ENCODE measurements at regions not wholly inside any gene's neighbourhood (a gene's known extent, or its start where the extent isn't known, plus 50 kb on each side); places are given as distances from the start of the nearest gene placed in this dataset.

GRCh38 chr3:36114353-36114752 lies 266.0 kb upstream of the STAC start:
- TF ChIP-seq CTCF (IDR thresholded peaks at IDR 0.05; ENCODE audit: low read depth, low read length), result no peak
- Histone ChIP-seq H3K4me3 (ENCODE audit: low read depth, low read length) (no peak overlapping the region), H3K27me3 (no peaks in the 10 kb centered on the region)

DNA sequence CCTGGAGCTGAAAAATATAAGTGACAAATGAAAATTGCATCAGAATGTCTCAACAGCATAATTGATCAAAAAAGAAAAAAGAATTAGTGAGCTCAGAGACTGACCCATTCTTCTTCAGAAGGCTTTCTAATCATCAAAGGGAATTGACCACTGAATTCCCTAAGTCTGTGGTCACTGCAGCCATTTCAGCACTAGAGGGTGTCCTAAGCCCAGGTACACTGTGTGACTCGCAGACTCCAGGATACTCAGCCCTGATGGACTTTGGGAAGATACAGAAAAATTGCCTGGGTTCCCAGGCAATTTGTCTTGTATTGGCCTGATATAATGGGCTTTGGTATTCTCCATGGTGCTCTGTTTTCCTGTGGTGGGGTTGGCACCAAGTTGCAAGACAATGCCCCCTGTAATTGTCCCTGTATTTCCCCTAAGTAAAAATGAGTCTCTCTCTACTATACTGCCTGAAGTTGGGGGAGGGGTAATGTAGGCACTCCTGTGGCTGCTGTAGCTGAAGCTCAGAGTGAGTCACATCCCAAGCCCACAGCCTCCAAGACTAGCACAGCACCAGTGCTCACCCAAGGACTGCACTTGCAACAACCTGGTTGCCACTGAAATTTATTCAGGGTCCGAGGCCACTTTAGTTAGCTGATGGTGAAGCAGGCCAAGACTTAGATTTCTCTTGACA lies 256.0 kb upstream of the STAC start:
- Histone ChIP-seq H3K4me1 (no peaks in the 10 kb centered on the region), H3K4me3 (ENCODE audit: low read depth, low read length) (no peak overlapping the region), H3K9me3 (no peaks in the 10 kb centered on the region), H3K36me3 (no peaks in the 10 kb centered on the region), H3K27me3 (no peaks in the 10 kb centered on the region)
- DNase-seq, result peak; percentile 58
- peak; percentile 78 for TF ChIP-seq CTCF (IDR thresholded peaks at IDR 0.05; ENCODE audit: low read depth, low read length)

More at GRCh38 chr3:36114353-36114752, 266.0 kb upstream of the STAC start:
- Histone ChIP-seq H3K9me3 (no peaks in the 10 kb centered on the region), H3K4me1 (no peaks in the 10 kb centered on the region), H3K36me3 (no peaks in the 10 kb centered on the region)
- DNase-seq, result no peak

GRCh38 chr3:36132214-36132613 lies 248.1 kb upstream of the STAC start:
- TF ChIP-seq CTCF (IDR thresholded peaks at IDR 0.05; ENCODE audit: low read depth, low read length), result peak; percentile 32
- Histone ChIP-seq H3K4me3 (ENCODE audit: low read depth, low read length) (no peak overlapping the region), H3K36me3 (no peaks in the 10 kb centered on the region), H3K4me1 (no peaks in the 10 kb centered on the region), H3K27me3 (no peaks in the 10 kb centered on the region), H3K9me3 (no peaks in the 10 kb centered on the region)
- DNase-seq, result no peak

- Histone ChIP-seq H3K36me3 (no peaks in the 10 kb centered on the region), H3K4me1 (no peaks in the 10 kb centered on the region), H3K27me3 (no peaks in the 10 kb centered on the region), H3K9me3 (no peaks in the 10 kb centered on the region), H3K4me3 (ENCODE audit: low read depth, low read length) (no peak overlapping the region)
- DNase-seq, result no peak
- TF ChIP-seq CTCF (IDR thresholded peaks at IDR 0.05; ENCODE audit: low read depth, low read length), result no peak
Measured at GRCh38 chr3:36135863-36136262, 244.4 kb upstream of the STAC start.

- Histone ChIP-seq H3K27me3 (no peaks in the 10 kb centered on the region), H3K4me1 (no peaks in the 10 kb centered on the region), H3K9me3 (no peaks in the 10 kb centered on the region), H3K36me3 (no peaks in the 10 kb centered on the region), H3K4me3 (ENCODE audit: low read depth, low read length) (no peak overlapping the region)
- no peak for TF ChIP-seq CTCF (IDR thresholded peaks at IDR 0.05; ENCODE audit: low read depth, low read length)
- DNase-seq, result no peak
Measured at GRCh38 chr3:36142746-36143145, 237.6 kb upstream of the STAC start.

GRCh38 chr3:36146404-36146803 lies 233.9 kb upstream of the STAC start:
- TF ChIP-seq CTCF (IDR thresholded peaks at IDR 0.05; ENCODE audit: low read depth, low read length), result no peak
- no peaks in the 10 kb centered on the region for H3K9me3 ChIP-seq
- H3K4me1 ChIP-seq, result no peaks in the 10 kb centered on the region
- H3K36me3 ChIP-seq, result no peaks in the 10 kb centered on the region
- no peaks in the 10 kb centered on the region for H3K27me3 ChIP-seq
- H3K4me3 ChIP-seq (ENCODE audit: low read depth, low read length), result no peak overlapping the region
- no peak for DNase-seq
